SH-SY5Y (cell line): ENCODE measurements at regions not wholly inside any gene's neighbourhood (a gene's known extent, or its start where the extent isn't known, plus 50 kb on each side); places are given as distances from the start of the nearest gene placed in this dataset.

Experiments
- GATA2 ChIP-seq: IDR thresholded peaks from 2 replicates; pipeline ENCODE4 v1.6.1; 2011; ENCODE audit warnings: mild to moderate bottlenecking, low read depth, low read length
- GATA3 ChIP-seq: IDR thresholded peaks from 2 replicates; pipeline ENCODE4 v1.6.1; 2011; ENCODE audit warnings: low read depth, mild to moderate bottlenecking, low read length, moderate library complexity

DNA sequence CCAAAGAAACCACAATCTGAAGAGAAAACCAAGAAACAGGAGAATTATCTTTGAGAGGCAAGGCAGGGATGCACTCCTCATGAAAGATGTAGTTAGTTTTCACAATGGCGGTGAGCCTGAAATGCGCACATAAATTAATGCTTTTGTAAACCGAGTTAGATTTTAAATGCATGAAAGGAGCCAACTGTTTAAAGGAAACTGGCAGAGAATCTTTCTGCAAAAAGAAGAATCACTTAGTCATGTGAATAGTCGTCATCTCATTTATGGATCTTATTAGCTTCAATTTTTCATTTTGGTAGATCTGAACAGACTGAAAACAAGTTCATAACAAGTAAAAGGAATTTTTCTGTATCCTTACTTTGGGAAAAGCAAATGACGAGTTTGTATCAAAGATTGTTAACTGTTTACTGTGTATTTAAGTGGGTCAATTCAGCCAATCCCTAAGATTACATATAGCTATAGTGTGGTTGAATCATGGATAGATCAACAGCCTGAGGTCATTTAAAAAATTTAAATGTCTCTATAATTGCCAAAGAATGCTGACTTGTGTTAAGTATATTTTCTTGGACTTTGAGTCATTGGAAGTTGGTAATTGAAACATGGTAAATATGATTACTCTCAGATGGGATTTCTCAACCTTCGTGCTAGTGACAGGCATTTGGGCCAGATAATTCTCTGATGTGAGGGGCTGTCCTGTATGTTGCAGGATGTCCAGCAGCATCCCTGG, 226.6 kb upstream of the KAZN start:
- no peak for TF ChIP-seq GATA3
- TF ChIP-seq GATA2 = no peak
